Left ventricle myocardium inferior (tissue), 1 donor: ENCODE measurements at regions not wholly inside any gene's neighbourhood (a gene's known extent, or its start where the extent isn't known, plus 50 kb on each side); places are given as distances from the start of the nearest gene placed in this dataset.

Source experiments
- DNase-seq: peaks from one replicate; pipeline ENCODE4 v3.0.0-alpha.2; 2020
- H3K27ac ChIP-seq: fragments of 200-600 bp; replicated peaks from 2 replicates; pipeline ENCODE4 v1.8.0; 2021
- H3K27me3 ChIP-seq: fragments of 200-600 bp; 2 replicates; pipeline ENCODE4 v1.8.0; 2021; ENCODE audit warnings: low read depth
- H3K36me3 ChIP-seq: fragments of 200-600 bp; 2 replicates; pipeline ENCODE4 v1.8.0; 2021
- H3K4me1 ChIP-seq: fragments of 200-600 bp; 2 replicates; pipeline ENCODE4 v1.8.0; 2021
- H3K4me3 ChIP-seq: fragments of 200-600 bp; 2 replicates; pipeline ENCODE4 v1.8.0; 2021; ENCODE audit warnings: mild to moderate bottlenecking, moderate library complexity
- H3K9me3 ChIP-seq: fragments of 200-600 bp; replicated peaks from 2 replicates; pipeline ENCODE4 v1.8.0; 2021
- intact Hi-C: fragments of 100-400 bp; cut with micrococcal nuclease; formaldehyde crosslinking; loops from one replicate; pipeline ENCODE4 v1.11.0; 2022
- TF ChIP-seq, protein P1 (sequence below): fragments of 200-600 bp; IDR thresholded peaks from 2 replicates; pipeline ENCODE4 v1.8.0; 2021; ENCODE audit warnings: antibody characterized with exemption, mild to moderate bottlenecking, borderline replicate concordance
- donor health status: DM: no; HTN: yes; CAD: no; lungs with severe emphysema.

DNA sequence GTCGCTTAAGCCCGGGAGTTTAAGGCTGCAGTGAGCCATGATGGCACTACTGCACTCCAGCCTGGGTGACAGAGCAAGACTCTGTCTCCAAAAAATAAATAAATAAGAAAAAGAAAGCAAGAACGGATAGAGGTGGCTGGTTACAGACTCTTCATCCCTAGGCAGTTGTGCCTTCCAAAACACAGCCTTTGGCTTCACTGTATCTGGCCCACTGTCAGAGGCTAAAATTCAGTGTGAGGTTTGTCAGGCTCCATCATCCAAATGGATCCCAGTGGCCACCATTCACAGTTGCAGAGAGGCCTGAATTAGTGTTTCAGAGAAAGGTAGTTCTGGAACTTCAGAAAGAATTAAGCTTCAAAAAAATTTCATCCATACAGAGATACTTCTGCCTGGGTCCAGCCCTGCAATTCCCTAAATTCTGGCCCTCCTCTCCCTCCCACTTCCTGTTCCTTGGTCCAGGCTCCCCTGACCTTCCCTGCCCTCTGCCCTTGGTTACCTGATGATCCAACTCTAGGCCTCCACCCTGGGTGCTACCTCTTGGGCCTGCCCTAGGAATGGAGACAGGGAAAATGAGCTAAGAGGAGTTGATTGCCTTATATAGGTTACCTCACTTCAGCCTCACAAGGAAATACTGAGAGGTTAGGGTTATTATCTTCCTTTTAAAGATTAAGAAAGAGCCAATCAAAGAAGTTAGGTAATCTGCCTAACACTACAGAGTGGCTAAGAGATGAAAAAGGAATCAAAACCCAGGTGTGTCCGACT lies 97.2 kb upstream of the SLC44A1 start:
- Histone ChIP-seq H3K36me3 (no peaks in the 10 kb centered on the region), H3K9me3 (no peaks in the 10 kb centered on the region), H3K27me3 (no peaks in the 10 kb centered on the region), H3K4me3 (no peak overlapping the region), H3K27ac (no peak overlapping the region), H3K4me1 (peaks cover 4% of the 10 kb centered on the region)
- TF ChIP-seq, protein P1, sequence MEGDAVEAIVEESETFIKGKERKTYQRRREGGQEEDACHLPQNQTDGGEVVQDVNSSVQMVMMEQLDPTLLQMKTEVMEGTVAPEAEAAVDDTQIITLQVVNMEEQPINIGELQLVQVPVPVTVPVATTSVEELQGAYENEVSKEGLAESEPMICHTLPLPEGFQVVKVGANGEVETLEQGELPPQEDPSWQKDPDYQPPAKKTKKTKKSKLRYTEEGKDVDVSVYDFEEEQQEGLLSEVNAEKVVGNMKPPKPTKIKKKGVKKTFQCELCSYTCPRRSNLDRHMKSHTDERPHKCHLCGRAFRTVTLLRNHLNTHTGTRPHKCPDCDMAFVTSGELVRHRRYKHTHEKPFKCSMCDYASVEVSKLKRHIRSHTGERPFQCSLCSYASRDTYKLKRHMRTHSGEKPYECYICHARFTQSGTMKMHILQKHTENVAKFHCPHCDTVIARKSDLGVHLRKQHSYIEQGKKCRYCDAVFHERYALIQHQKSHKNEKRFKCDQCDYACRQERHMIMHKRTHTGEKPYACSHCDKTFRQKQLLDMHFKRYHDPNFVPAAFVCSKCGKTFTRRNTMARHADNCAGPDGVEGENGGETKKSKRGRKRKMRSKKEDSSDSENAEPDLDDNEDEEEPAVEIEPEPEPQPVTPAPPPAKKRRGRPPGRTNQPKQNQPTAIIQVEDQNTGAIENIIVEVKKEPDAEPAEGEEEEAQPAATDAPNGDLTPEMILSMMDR = no peak
- intact Hi-C loops = no loop called here
- DNase-seq = no peak

GRCh38 chr9:105148328-105149006 lies 96.0 kb upstream of the SLC44A1 start:
- H3K36me3 ChIP-seq = no peaks in the 10 kb centered on the region
- no peak for DNase-seq
- no peaks in the 10 kb centered on the region for H3K9me3 ChIP-seq
- intact Hi-C loops = no loop called here
- H3K4me3 ChIP-seq = no peak overlapping the region
- peaks cover 4% of the 10 kb centered on the region for H3K4me1 ChIP-seq
- TF ChIP-seq, protein P1 = no peak
- no peak overlapping the region for H3K27ac ChIP-seq
- H3K27me3 ChIP-seq = no peaks in the 10 kb centered on the region

DNA sequence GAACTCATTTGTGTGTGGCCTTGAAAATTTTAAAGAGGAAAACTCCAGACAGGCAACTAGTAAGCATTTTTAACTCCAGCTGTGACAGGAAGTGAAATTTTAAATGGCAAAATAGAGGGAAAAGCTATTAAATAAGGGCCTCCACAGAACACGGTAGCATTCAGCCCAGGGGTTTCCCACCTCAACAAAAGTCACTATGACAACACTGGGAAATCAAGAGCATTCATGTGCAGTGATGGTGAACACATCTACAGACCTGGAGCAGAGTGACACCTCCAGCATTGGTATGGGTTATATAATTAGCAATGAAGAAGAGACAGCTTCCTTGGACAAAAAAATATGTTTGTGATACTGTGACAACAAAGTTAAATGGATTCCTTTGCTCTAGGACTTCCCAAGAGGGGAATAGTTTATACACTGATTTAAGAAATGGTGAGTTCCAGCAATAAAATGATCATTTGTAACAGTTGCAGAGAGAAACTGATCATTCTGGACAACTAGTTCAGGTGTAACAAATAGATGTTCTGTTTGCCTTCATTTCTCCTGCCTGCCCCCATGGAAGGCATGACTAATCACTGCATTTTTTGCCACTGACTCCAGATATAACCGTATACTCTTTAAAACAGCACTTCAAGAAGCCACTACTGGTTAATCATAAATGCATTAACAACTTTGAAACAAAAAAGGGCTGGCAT lies 93.3 kb upstream of the SLC44A1 start:
- no peaks in the 10 kb centered on the region for H3K36me3 ChIP-seq
- H3K9me3 ChIP-seq = no peaks in the 10 kb centered on the region
- H3K4me1 ChIP-seq = peaks cover 4% of the 10 kb centered on the region
- no peak overlapping the region for H3K27ac ChIP-seq
- intact Hi-C loops = loop anchor here (10.0 kb wide), 1 partner anchor 264 kb away; no protein-coding TSS in a partner anchor
- TF ChIP-seq, protein P1 = no peak
- no peak for DNase-seq
- no peaks in the 10 kb centered on the region for H3K27me3 ChIP-seq
- no peak overlapping the region for H3K4me3 ChIP-seq

- Histone ChIP-seq H3K27ac (no peak overlapping the region), H3K9me3 (no peaks in the 10 kb centered on the region), H3K36me3 (no peaks in the 10 kb centered on the region), H3K27me3 (no peaks in the 10 kb centered on the region), H3K4me1 (peaks cover 3% of the 10 kb centered on the region), H3K4me3 (no peak overlapping the region)
- no peak for DNase-seq
- TF ChIP-seq, protein P1 = no peak
- intact Hi-C loops = loop anchor here (10.0 kb wide), 1 partner anchor 263 kb away; no protein-coding TSS in a partner anchor
Measured at GRCh38 chr9:105151686-105151995, 92.8 kb upstream of the SLC44A1 start.

GRCh38 chr9:105154723-105155191 lies 89.7 kb upstream of the SLC44A1 start:
- H3K27ac ChIP-seq = no peak overlapping the region
- intact Hi-C loops = loop anchor here (5.0 to 10.0 kb wide), 3 partner anchors 227 to 292 kb away; partner anchors contain the start of gene ABCA1

More at GRCh38 chr9:105154723-105155191, 89.7 kb upstream of the SLC44A1 start:
- no peak overlapping the region for H3K4me3 ChIP-seq
- no peak for DNase-seq
- H3K36me3 ChIP-seq = no peaks in the 10 kb centered on the region
- no peaks in the 10 kb centered on the region for H3K27me3 ChIP-seq
- H3K9me3 ChIP-seq = no peaks in the 10 kb centered on the region
- peaks cover 3% of the 10 kb centered on the region for H3K4me1 ChIP-seq
- TF ChIP-seq, protein P1 = no peak
